NCI-H526 (cell line): ENCODE measurements at regions not wholly inside any gene's neighbourhood (a gene's known extent, or its start where the extent isn't known, plus 50 kb on each side); places are given as distances from the start of the nearest gene placed in this dataset.

Source experiments
- DNase-seq, 2 experiments: peaks; one replicate each; lab custom pipeline; 2025; lab: John Stamatoyannopoulos, UW

DNA sequence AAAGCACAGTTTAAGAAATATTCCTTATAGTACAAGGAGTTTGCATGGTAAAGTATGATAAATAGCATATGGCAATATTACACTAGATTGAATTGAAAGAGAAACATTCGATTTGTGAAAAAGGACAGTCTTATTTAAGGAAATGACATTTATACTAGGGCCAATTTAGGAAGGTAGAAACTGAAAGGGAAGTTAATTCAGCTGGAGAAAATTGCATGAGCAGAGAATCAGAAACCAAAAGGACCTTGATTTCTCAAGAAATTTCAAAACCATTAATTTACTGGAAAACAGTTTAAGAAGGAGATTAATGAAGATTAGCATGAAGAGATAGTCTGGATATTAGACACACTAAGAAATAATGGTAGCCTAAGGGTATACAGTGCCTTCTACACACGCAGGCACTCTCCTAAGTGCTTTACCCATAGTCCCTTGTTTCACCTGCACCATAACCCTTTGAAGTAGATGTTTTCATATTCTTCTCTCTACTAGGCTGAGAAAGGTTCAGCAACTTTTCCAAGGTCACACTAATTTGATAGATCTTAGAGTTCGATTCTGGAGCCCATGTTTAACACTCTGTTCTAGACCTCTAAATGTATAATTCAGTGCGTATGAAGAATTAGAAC, 259.1 kb upstream of the SLIT2 start:
- no peak for DNase-seq

- no peak for DNase-seq
Measured at GRCh38 chr4:19987746-19988145, 264.0 kb upstream of the SLIT2 start.

DNA sequence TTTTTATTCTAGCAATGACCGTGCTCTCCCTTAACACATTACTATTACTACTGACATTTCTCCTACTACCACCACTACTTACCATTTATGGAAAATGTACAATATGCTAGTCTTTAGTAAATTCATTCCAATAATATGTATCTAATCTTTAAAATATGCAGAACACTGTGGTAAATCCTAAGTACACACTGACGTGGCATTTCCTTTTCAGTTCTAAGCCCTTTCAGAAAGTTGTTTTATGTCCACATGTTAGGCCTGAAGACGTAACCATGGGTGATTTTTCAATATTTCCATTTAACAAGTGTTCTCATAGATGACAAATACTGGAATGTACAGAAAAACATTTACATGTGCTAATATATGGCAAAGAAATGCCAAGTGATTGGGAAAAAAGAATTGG, 268.6 kb upstream of the SLIT2 start:
- no peak for DNase-seq

GRCh38 chr4:19982556-19982955, 269.1 kb upstream of the SLIT2 start:
- no peak for DNase-seq

DNA sequence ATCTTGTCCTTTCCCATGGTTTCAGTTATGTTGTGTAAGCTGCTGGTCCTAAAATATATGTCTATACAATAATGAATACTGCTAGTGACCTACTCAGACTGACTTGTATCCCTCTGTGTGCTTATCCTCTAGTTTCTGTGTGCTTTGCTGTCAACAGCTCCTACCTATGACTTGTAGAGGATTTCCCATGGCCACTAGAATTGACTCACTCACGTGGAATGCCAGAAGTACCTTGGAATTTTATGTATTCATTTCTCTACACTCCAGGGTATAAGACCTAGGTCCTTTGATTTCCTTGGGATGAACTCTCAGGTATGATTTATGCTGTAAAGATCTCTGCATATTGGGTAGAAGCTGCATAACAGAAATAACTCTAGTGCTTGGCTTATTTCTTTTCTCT, 279.9 kb upstream of the SLIT2 start:
- no peak for DNase-seq

DNA sequence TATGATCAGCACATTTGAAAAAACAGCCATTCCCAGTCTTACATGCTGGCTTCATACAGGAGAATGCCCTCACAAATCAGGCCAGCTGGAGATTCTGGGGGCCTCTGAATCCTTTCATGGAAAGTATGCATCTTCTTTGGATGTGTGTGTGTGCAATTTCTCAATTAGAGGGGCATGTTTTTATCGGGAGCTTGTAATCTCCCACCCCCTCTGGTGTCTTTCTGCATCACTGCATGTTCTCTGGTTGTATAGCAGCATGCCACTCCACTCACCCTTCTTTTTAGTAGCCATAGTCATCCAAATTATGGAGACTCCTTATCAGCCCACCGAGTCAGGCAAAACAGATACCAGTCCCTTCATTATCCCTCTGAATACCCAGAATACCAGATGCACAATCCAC, 282.2 kb upstream of the SLIT2 start:
- no peak for DNase-seq

DNA sequence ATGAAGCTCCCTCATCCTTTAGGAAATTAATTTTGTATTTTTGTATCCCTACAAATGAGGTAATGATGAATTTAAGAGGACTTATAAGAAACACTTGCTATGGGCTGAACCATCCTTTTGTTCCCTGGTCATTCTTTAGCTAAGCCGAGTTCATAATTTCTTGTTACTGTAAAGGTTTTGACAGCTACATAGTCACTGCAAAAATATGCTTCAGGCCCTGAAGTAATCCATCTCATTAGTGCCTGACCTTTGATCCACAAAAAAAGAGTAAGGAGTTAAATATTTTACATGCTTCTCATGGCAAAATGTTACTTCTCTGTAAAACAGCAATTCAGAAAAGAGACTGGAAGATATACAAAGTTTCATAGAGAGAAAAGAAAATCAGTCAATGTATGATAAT, 290.6 kb upstream of the SLIT2 start:
- DNase-seq = no peak

DNA sequence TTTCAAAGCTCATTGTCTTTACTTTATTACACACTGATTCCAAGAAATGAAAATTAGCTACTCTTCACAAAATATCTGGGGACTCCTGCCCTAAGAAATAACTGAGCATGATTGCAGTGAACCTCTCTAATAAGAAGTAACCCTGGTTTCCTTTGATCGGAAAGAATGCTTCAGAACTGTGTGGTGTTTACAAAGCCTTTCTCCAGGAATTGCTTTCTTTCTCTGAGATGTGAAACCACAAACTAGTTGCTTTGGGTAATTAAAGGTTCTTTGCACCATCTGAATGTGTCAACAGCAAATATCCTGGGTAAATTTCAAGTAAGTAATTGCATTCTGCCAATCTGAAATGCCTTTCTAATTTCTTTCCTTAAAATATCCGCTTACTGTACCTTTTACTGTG, 292.9 kb upstream of the SLIT2 start:
- no peak for DNase-seq

GRCh38 chr4:19947349-19947748, 304.4 kb upstream of the SLIT2 start:
- DNase-seq = no peak

- no peak for DNase-seq
Measured at GRCh38 chr4:19945979-19946380, 305.7 kb upstream of the SLIT2 start.

- no peak for DNase-seq
Measured at GRCh38 chr4:19945501-19945900, 306.2 kb upstream of the SLIT2 start.

DNA sequence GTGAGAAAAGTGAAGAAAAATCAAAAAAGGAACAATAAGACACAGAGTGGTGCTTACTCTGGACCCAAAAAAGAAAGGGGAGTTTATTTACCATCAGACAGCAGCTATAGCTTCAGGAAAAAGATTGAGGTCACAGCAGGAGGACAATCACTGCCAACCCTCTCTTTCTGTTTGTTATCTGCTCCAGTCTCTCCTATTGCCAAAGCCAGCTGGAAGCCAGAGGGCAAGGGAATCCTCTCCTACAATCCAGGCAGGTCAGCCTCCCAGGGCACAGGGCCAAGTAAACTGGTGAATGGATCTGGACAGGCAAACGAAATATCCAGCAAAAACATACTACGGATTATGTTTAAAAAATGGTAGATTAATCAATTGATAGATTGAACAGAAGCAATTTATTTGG, 306.9 kb upstream of the SLIT2 start:
- no peak for DNase-seq

GRCh38 chr4:19944251-19944650, 307.5 kb upstream of the SLIT2 start:
- DNase-seq = no peak

GRCh38 chr4:19941434-19941833, 310.3 kb upstream of the SLIT2 start:
- DNase-seq = no peak

GRCh38 chr4:19940861-19941260, 310.8 kb upstream of the SLIT2 start:
- no peak for DNase-seq

DNA sequence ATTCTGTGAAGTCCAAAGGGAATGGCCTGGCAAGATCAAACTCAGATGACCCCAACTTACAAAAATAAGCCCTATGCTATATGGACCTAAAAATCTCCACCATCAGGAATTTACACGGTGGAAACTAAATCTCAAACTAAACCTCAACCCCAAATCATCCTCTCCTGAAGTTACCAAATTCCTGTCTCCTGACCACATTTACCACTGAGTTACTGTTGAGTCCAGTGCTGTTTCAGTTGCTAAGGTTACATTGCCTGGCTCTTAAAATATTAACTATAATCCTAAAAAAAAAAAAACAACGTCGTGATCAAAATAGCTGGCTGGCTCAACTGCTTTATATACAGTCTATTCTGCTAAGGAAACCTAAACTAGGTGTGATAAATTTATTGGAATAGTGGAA, 315.2 kb upstream of the SLIT2 start:
- DNase-seq = no peak

DNA sequence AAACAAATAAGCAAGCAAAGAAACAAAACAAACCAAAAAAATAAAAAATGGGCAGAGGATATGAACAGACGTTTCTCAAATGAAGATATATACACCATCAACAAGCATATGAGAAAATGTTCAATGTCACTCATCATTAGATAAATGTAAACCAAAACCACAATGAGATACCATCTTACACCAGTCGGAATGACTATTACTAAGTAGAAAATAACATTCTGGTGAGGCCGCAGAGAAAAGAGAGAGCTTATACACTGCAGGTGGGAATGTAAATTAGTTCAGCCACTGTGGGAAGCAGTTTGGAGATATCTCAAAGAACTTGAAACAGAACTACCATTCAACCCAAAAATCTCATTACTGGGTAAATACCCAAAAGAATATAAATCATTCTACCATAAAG, 321.0 kb upstream of the SLIT2 start:
- no peak for DNase-seq

DNA sequence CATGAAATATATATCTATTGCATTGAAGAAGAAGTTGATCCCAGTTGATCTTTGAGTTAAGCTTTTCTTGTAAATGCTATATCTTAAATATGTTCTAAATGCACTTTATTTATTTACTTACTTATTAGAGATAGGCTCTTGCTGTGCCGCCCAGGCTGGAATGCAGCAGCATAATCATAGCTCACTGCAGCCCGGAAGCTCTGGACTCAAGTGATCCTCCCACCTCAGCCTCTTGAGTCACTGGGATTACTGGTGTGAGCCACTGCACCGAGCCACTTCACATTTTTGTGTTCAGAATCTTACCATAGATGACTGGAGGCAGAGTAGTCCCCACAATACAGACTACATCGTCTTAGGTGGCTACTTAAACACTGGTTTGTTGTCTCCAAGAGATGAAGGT, 324.3 kb upstream of the SLIT2 start:
- no peak for DNase-seq

DNA sequence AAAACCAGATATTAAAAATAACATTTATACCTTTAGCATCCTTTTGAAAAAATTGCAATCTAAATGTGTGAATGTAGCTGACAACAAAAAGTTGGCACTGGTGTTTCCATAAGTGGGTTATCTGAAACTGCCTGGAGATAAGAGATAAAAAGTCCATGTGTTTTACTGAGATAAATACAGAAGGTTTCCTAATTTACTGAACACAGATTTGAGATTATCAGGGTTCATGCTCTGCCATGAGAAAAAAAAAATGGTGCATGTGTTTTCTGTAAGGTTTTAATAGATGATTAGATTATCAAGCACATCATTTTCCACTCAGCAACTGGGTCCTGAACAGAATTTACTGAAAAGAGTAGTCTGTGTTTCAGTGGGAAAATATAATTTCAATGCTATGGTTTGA, 326.2 kb upstream of the SLIT2 start:
- no peak for DNase-seq

- DNase-seq = no peak
Measured at GRCh38 chr4:19924761-19925160, 326.9 kb upstream of the SLIT2 start.

DNA sequence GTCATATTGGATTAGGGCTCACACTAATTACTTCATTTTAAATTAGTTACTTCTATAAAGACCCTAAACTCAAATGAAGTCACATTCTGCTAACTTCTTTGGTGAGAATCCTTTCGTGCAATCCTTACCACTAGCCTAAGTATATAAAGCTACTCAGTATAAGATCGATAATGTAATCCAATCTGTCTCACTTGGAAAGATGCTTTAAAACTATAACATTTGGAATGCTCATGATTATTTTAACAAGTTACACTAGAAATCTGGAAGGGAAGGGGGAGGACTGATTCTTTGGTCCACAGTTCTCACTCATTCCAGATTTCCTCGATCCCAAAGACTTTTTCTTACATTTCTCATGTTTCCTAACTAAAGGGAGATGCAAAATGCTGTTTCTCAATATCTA, 336.4 kb upstream of the SLIT2 start:
- no peak for DNase-seq

GRCh38 chr4:19913650-19914049, 338.1 kb upstream of the SLIT2 start:
- DNase-seq = no peak

GRCh38 chr4:19910861-19911525, 340.7 kb upstream of the SLIT2 start:
- no peak for DNase-seq

DNA sequence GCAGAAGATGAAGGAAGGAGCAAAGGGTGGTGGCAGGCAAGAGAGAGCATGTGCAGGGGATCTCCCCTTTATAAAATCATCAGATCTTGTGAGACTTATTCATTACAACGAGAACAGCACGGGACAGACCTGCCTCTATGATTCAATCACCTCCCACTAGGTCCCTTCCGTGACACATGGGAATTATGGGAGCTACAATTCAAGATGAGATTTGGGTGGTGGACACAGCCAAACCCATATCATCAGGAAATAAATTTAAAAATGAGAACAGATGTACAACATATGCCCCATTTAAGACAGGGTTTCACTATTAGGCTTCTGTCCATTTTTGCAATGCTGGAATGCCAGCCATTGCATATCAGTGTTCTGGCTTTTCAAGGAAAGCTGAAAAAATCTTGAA, 346.7 kb upstream of the SLIT2 start:
- DNase-seq = no peak
